NCI-H2227 (cell line): ENCODE measurements at regions not wholly inside any gene's neighbourhood (a gene's known extent, or its start where the extent isn't known, plus 50 kb on each side); places are given as distances from the start of the nearest gene placed in this dataset.

Source experiments
- DNase-seq: peaks from one replicate; lab custom pipeline; 2025; ENCODE audit not compliant: unreplicated experiment; lab: John Stamatoyannopoulos, UW

DNA sequence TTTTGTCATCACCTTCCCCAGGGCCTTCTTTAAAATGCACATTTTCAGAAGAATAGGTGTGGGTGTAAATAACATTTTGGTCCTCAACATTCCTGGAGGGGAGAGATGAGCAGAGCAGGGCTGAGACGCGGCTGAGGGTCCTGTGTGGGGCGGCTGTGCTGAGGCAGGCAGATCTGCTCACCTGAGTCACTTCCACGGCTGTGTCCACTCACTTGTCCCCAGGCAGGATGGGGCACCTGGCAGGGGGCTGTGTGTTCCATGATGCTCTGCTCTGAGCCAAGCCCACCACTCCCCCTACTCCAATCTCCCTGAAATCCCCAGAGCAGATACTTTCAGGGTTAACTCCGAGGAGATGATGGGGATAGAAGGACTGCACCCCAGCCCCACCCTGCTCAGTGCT is 93.8 kb downstream of the GLRX3 start:
- no peak for DNase-seq

DNA sequence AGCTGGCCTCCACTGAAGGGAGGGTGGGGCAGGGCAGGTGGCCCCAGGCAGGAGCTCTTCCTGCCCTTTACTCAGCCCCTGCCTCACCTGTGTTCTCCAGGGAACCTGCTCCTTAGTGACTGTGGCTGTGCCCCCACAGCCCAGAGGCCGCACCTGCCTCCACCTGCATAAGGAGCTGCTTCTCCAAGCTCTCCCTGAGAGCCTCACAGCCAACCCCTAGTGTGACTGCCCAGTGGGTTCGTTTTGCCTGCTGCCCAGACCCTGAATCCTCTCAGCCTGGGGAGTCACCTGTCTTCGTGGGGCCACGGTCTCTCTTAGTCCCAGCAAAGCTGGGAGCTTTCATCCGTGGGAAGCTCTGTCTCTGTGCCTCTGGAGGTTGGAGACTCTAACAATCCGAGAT is 94.4 kb downstream of the GLRX3 start:
- DNase-seq: no peak

DNA sequence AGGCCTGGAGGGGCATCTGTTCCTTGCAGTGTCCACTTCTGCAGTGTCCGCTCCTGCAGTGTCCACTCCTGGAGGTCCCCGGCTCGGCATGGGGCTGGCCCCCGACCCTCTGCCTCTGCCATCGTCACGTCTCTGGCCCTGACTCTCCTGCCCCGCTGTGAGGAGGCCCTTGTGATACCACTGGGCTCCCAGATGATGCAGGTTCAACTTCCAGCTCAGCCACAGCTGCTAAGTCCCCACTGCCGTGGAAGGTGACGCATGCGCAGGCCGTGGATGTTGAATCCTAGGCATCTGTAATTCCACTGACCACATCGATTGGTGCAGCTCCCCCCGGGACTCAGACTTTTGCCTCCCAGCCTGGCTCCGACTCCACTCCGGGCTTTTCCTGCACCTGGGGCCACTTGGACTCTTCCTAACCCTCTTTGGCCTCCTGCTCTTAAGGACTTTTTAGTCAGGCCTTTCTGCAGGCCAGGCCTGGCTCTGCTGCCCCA is 95.1 kb downstream of the GLRX3 start:
- no peak for DNase-seq

DNA sequence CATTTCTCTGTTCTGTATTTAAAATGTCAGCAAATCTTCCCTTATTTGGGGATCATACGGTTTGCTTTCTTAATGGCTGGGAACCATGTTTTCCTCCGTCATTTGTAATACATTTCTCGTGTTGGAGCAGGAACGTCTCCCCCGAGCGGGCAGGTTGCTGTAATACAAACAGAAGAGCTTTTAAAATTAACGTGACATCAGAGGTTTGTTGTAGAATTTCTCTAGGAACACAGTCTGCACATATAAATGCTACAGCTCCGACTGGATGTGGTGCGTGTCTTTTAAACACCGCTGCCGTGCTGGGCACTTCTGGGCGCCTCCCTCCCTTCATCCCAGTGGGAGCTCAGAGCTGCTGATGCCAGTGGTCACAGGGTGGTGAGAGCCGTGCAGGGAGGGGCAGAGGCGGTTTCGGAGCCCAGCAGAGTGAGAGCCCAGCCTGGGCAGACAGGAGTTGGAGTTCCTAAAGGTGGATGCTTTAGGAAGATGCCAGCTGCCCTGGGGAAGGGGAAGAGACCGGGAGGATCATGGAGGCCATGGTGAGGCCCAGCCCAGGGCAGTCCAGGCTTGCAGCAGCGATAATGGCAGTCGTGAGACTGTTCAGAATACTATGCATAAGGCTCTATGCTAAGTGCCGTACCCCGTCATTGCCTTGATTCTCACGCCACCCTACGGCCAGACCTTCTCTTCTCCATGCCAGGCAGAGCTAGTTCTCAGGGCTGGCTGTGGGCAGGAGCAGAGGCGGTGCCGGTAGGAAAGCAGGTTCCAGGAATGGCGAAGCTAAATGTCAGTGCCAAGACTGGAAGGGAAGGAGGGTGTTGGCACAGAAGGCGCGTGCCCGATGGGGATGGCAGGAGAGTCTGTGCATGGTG is 96.2 kb downstream of the GLRX3 start:
- no peak for DNase-seq

DNA sequence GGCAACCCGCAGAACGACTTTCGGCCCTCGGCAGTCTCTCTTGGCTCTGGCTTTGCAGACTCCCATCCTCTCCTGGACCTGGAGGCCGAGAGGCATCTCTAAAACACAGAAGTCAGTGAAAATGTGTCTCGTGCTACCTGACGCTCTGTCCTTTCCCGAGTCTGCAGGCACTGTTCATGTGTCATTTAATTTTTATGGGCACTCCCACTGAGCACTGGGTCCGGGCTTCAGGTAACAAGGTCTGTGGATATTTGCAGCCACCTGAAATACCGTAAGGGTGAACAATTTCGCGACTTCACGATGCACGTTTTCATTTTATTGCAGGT is 96.8 kb downstream of the GLRX3 start:
- DNase-seq: no peak

DNA sequence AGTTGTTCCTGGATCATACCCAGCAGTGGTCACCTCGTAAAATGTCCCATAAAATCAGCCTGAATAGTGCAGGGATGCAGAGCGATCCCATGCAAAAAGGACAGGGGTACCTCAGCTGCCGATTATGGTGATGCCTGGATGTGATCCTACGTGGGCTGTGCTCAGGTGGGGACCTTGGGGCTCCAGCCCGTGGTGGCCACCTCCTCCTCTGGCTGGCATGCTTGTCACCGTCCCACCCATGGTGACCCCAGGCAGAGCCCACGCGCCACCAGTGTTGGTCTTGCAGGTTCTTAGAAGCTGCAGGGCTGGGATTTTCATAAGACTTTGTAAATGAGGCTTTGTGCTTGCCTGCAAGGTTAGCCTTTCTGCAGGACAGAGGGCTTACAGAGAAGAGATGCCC is 97.2 kb downstream of the GLRX3 start:
- DNase-seq: no peak

DNA sequence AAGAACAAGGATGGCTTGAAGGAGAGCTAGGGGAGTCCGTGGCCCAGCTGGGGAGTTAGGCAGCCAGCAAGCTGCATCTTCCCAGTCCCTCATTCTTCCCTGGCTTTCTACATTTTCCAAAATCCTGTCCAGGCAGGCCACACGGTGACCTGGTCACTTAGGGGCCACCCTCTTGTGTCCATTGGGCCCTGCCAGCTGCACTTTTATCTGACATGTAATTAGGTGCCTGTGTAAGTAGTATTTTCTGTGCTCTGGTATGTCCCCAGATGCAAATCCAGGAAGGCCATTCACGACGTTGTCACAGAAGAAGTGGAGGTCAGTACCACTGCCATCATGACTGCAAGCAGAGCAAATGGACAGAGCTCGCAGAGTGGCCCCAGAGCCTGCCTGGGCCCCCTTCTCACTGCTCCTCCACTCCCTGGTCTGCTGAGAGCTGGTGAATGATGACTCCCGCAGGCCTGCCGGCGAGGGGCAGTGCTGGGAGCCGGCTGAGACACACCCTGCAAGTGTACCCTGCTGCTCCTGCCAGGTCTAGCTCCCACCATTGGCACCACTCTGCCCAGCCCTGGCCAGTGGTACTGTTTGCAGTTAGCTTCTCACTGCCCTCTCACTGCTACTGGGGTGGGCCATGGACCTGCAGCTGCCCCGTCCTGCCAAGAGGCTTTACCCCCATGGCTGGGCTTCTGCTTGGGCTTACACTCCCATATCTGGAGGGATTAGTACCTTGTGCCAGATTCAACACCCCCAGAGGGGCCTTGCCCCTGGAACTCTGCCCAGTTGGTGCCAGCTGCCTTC is 98.2 kb downstream of the GLRX3 start:
- no peak for DNase-seq

DNA sequence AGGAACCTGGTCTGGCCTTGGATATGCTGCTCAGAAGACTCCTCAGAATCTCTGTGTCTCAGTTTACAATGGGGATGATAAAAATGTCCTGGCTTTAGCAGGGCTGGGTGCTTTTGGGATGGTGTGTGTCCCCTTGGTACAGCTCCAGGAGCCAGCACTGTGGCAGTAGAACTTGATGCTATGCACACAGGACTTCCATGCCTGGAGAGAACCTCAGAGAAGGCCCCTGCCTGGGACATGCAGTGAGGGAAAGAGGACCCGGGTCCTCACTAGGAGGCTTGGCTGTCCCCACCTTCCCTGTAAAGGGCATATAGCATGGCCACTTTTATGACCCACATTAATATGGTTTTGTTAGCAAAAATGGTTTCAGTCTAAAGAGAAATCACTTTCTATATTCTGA is 100.5 kb downstream of the GLRX3 start:
- no peak for DNase-seq

DNA sequence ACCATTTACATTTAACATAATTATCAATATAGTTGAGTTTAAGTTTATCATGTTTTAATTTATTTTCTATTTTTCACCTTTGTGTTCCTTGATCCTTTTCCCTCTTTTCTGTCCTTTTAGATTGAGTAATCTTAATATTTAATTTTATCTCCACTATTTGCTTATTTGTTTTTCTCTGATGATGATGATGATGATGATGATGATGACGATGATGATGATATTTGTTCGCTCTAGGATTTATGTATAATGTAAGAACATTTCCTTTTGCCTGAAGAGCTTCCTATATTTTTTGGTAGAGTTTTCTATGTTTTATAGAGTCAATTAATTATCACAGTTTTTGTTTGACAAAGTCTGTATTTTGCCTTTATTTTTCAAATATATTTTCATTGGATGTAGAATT is 104.2 kb downstream of the GLRX3 start:
- DNase-seq: no peak

DNA sequence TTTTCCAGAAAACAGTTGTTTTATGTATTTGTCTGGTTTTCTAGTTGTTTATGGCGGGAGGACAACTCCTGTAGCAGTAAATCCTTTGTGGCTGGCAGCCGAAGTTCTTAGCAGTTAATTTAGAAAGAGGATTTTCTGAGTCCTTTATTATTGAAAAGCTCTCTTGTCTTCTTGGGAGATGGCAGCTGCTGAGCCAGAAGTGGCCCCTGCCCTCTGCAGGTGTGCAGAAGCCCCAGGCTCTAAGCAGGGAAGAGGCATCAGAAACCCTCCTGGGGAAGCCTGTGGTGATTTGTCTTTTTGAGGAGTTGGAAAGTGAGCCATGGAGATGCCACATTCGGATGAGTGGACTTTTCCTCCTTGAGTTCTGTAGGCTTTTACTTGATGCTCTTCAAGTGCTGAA is 106.3 kb downstream of the GLRX3 start:
- DNase-seq: no peak

DNA sequence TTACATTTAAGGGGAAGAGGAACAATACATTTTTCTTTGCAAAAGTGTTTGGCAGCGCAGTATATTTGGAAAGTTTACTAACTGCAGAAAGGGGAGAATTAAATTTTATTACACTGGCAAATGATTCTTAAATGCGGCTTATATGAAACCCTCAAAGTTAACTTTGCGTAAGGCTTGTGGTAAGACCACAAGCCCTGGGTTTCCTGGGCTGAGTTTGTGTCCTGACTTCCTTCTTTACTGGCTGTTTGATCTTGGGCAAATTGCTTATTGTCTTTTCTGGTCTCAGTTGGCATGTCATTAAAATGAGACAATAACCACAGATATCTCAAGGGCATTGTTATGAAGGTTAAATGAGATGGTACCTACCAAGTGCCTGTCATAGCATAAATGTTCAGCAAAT is 106.8 kb downstream of the GLRX3 start:
- DNase-seq: no peak

DNA sequence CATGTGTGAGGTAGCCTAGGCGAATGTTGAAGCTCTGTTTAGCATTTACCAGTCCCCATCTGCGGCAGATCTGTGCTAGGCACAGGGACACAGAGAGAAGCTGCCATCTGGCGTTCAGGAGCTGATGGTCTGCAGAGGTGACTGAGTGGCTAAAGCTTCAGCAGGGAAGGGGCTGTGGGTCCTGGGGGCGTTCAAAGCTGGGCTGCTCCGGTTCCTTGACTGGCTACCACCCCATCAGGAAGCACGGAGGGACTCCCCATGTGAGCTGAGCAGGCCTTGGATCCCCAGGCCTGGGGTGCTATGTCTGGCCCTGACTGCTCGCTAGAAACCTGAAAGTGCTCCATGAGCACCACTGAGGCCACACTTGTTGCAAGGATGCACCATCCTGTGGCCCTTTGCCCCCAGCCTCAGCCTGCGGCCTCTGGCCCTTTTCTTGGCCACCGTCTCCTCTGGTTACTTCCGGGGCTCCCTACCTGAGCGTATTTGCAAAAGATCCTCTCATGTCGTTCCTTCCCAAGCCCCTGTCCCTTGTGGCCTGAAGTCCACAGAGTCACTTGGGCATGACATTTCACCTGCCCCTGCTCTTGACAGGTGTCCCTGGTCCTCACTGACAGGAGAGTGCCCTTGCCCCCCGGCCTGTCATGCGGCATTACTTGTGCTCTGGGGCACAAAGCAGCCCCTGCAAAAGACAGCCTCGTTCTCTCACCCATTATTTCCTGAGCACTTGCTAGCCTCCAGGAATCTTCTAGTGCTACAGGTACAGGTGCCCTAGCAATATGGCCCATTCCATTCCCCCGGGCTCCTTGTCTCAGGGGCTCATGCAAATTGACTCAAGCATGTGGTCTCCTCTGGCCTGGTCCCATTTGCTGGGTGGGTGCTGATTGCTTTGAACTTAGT is 108.1 kb downstream of the GLRX3 start:
- no peak for DNase-seq

DNA sequence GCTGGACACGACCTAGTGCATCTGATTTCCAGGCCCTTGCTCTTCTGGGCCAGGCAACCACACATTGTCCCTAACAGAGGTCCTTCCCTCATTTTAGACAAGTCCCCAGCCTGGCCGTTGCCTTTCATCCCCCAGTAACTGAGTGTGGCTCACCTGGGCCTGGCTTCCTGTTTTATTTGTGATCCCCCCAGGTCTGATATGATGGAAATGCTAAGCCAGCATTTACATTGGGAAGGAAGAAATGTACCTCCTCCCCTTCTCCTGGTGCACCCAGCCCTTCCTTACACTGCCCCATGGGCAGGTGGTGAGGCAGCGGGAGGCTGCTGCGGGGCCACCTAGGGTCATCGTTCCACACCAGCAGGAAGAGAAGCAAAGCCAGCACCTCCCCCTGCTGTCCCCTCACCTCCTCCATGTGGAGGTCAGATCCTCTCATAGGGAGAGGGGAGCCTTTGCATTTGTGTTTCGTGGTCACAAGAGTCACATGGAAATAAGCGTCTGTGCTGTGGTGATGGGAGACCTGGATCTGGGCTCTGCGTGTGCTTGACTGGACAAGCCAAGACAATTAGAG is 108.8 kb downstream of the GLRX3 start:
- DNase-seq: no peak

DNA sequence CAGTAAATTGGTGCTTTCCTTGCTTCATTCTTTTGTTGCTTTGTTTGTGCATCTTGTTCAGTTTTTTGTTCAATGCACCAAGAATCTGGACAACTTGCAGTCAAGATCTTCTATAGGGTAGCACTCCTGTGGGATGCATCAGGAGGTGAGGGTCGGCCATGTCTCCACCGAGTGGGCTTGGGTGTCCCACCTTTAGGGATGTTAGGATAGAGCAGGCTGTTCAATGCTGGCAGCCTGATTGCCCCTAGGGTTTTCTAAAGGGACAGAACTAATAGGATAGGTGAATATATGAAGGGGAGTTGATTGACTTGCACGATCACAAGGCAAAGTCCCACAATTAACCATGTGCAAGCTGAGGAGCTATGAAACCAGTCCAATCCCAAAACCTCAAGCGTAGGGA is 109.9 kb downstream of the GLRX3 start:
- DNase-seq: no peak

DNA sequence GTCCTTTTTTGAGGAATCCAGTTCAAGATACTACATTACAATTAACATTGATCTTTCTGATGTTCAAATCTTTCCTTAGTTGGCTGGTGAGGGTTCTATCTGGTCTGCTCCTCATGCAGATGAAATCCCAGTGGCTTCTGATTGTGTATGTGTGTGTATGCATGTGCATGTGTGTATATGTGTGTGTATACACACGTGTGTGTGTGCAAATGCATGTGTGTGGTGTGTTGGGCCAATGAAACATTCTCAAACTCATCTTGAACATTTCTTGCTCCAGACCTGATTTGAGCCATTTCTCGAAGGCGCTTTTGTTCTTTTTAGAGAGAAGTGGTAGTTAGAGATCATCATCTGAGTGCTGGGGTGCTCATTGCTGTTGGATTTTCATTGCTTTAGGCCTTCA is 113.9 kb downstream of the GLRX3 start:
- no peak for DNase-seq

DNA sequence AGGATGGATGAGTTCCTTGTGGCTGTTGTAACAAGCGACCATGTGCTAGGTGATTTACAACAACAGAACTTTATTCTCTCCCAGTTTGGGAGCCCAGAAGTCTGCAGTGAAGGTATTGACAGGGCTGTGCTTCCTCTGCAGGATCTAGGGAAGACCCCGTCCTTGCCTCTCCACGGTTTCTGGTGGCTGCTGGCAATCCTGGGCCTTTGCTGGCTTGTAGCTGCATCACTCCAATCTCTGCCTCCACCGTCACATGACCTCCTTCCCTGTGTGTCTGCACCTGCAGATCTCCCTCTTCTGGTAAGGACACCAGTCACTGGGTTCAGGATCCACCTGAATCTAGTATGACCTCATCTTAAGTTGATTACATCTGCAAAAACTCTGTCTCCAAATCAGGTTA is 115.6 kb downstream of the GLRX3 start:
- no peak for DNase-seq

DNA sequence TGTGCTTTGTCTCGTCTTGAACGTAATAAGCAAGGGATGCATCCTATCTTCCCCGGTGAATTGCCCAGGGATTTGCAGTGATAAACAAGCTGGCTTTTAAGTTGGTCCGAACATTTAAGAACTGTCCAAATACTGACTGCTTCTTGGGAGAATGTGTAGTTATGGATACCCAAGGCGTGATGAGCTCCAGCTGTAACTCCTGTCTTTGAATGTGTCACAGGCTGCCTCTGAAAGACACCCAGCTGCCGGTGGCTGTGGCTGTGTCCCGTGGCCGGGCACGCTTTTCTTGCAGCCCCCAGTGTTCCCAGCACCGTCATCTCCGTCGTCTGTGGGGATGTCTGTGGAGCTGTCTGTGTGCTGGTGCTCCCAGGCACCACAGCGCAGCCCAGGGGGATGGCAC is 118.1 kb downstream of the GLRX3 start:
- no peak for DNase-seq

DNA sequence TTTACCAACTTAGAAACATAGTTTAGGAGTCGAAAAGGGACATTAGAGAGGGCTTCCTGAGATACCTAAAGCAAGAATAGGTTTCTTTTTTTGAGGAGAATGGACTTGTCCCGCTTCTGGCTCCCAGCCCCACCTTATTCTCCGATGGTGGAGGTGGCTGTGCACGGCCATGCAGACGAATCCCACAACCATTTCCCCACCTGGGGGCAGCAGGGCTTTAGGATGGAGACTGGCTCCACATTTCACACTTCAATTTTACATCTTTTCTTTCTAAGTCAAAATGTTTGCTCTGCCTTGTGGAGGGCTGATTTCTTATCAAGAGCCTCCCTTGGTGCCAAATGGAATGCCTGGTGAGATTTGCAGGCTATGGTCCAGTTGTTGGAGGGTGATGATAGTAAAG is 118.5 kb downstream of the GLRX3 start:
- DNase-seq: no peak

DNA sequence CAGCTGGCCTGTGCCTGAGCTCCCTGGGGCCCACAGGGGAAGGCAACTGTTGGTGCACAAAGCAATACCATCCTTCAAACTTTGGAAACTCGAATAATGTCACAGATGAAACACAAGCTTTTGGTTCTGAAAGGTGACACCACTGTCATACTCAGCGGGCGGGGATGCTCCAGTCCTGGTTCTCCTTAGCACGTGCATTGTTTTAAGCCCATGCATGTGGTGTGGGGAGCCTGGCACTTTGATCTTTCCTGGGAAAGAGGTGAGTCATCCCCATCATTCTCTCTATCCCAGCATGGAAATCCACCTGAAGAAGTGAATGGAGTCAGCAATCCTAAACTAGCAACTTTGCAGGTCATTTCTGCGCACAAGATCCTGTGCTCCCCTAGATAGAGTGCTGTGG is 119.6 kb downstream of the GLRX3 start:
- DNase-seq: no peak

DNA sequence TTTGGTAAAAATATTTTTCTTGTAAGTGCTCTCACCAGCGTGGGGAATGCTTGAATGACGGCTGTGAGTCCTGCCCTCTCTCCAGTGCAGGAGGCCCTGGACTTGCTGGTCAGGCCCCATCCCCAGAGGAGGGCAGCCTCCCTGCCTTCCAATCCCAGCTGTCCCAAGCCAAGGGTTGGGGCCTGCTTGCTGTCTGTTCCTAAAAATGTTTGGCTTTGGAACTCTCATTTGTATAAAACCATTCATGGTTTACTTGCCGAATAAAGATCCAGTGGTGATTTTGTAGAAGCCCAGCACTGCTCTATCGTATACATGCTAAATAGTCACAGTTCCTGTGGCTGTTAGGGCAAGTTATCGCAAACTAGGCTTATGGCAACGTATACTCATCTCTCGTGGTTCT is 121.7 kb downstream of the GLRX3 start:
- DNase-seq: no peak

DNA sequence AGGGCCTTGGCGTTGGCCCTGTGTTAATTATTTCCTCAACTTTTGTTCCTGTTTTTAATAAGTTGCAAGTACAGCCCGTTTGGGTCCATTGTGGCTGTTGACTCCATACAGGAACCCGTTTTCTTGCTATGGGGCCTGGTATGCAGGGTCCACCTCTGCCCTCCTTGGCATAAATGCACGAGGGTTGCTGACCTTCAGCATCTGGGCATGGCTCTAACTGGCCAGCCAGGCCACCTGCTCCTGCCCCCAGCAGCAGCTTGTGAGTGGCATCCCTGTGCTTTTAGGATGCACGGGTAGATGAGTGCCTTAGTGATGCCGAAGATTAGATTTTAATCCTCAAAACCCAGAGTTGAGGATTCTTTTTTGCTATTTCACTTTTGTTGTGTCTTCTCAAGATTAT is 123.2 kb downstream of the GLRX3 start:
- DNase-seq: no peak
